Endothelial cell (in vitro differentiated cells): ENCODE measurements at regions not wholly inside any gene's neighbourhood (a gene's known extent, or its start where the extent isn't known, plus 50 kb on each side); places are given as distances from the start of the nearest gene placed in this dataset.

Experiments used
- DNase-seq: peaks from one replicate; pipeline ENCODE4 v3.0.0; 2021; ENCODE audit warnings: low spot score
- H3K27ac Mint-ChIP-seq: one replicate; pipeline ENCODE4 v1.8.0; 2021; ENCODE audit warnings: mixed read lengths, inconsistent platforms; ENCODE audit not compliant: unreplicated experiment
- H3K27me3 Mint-ChIP-seq: one replicate; pipeline ENCODE4 v1.8.0; 2021; ENCODE audit warnings: mild to moderate bottlenecking, moderate library complexity, mixed read lengths, inconsistent platforms; ENCODE audit not compliant: unreplicated experiment
- H3K36me3 Mint-ChIP-seq: one replicate; pipeline ENCODE4 v1.8.0; 2021; ENCODE audit warnings: mild to moderate bottlenecking, low read depth, mixed read lengths, inconsistent platforms; ENCODE audit not compliant: unreplicated experiment
- H3K4me1 Mint-ChIP-seq: one replicate; pipeline ENCODE4 v1.8.0; 2021; ENCODE audit warnings: mild to moderate bottlenecking, mixed read lengths, inconsistent platforms; ENCODE audit not compliant: unreplicated experiment
- H3K4me3 Mint-ChIP-seq: one replicate; pipeline ENCODE4 v1.8.0; 2021; ENCODE audit warnings: mild to moderate bottlenecking, mixed read lengths, inconsistent platforms; ENCODE audit not compliant: unreplicated experiment
- H3K9me3 Mint-ChIP-seq: one replicate; pipeline ENCODE4 v1.8.0; 2021; ENCODE audit warnings: mixed read lengths, inconsistent platforms; ENCODE audit not compliant: unreplicated experiment
- TF ChIP-seq, protein P1 (sequence below): fragments of 200-600 bp; sonication (generic); IDR thresholded peaks from one replicate; pipeline ENCODE4 v1.5.0; 2021; ENCODE audit warnings: antibody characterized with exemption; ENCODE audit not compliant: unreplicated experiment

DNA sequence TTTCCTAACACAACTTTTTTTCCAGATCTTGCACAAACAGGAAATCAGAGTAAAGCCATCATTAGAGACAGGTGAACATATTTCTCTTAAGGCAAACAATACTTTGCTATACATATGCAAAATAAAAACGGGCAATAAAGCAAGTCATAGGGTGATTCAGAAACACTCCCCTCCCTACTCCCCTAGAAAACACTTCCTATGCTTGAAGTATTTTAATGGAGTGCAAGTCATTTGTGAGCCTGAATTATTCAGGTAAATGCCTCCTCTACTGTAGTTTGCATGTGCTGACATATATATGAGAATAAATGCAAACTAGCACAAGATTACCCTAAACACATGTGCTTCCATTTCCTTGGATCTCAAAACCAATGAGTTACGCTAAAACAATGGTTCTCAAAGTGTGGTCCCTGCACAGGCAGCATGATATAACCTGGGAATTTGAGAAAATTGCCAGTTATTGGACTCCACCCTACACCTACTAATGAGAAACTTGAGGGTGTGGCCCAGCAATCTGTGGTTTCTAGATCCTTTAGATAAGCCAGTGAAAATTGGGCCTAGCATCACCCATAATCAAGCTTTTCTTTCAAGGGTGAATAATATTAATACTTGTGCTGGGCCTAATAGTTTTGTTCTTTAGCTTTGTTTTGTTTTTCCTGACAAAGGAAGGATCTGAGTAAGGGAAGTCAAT is 159.7 kb upstream of the BMP4 start:
- H3K27ac Mint-ChIP-seq, result no peak overlapping the region
- peaks cover 37% of the 10 kb centered on the region for H3K4me1 Mint-ChIP-seq
- no peaks in the 10 kb centered on the region for H3K9me3 Mint-ChIP-seq
- TF ChIP-seq, protein P1, sequence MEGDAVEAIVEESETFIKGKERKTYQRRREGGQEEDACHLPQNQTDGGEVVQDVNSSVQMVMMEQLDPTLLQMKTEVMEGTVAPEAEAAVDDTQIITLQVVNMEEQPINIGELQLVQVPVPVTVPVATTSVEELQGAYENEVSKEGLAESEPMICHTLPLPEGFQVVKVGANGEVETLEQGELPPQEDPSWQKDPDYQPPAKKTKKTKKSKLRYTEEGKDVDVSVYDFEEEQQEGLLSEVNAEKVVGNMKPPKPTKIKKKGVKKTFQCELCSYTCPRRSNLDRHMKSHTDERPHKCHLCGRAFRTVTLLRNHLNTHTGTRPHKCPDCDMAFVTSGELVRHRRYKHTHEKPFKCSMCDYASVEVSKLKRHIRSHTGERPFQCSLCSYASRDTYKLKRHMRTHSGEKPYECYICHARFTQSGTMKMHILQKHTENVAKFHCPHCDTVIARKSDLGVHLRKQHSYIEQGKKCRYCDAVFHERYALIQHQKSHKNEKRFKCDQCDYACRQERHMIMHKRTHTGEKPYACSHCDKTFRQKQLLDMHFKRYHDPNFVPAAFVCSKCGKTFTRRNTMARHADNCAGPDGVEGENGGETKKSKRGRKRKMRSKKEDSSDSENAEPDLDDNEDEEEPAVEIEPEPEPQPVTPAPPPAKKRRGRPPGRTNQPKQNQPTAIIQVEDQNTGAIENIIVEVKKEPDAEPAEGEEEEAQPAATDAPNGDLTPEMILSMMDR, result no peak
- DNase-seq, result no peak
- H3K27me3 Mint-ChIP-seq, result peaks cover 1% of the 10 kb centered on the region
- H3K36me3 Mint-ChIP-seq, result no peaks in the 10 kb centered on the region
- no peak overlapping the region for H3K4me3 Mint-ChIP-seq

GRCh38 chr14:54116972-54117371 is 160.3 kb upstream of the BMP4 start:
- TF ChIP-seq, protein P1, result no peak
- no peaks in the 10 kb centered on the region for H3K36me3 Mint-ChIP-seq
- no peaks in the 10 kb centered on the region for H3K9me3 Mint-ChIP-seq
- H3K27me3 Mint-ChIP-seq, result peaks cover 1% of the 10 kb centered on the region
- DNase-seq, result no peak
- H3K4me3 Mint-ChIP-seq, result no peak overlapping the region
- H3K4me1 Mint-ChIP-seq, result peaks cover 37% of the 10 kb centered on the region
- no peak overlapping the region for H3K27ac Mint-ChIP-seq

DNA sequence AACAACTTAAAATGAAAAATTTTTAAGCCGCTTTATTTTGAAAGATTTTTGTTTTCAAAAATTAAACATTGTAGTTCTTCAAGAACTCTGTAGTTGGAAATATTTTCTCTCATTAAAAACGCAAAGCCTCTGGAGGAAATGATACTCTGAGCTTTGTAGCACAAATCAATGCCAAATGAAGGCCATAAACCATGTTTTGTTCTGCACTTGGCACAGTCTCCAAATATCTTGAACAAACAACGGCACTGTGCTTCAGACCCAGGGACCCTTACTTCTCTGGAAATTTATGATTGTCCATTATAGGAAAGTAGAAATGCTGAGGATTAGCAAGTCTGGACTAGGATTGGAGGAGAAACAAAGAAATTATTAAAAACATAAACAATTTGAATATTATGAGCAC is 160.8 kb upstream of the BMP4 start:
- DNase-seq, result no peak
- H3K9me3 Mint-ChIP-seq, result no peaks in the 10 kb centered on the region
- H3K4me1 Mint-ChIP-seq, result peaks cover 37% of the 10 kb centered on the region
- H3K36me3 Mint-ChIP-seq, result no peaks in the 10 kb centered on the region
- peaks cover 1% of the 10 kb centered on the region for H3K27me3 Mint-ChIP-seq
- H3K27ac Mint-ChIP-seq, result no peak overlapping the region
- TF ChIP-seq, protein P1, result no peak
- no peak overlapping the region for H3K4me3 Mint-ChIP-seq

GRCh38 chr14:54117924-54118323 is 161.3 kb upstream of the BMP4 start:
- Mint-ChIP-seq H3K27me3 (peaks cover 1% of the 10 kb centered on the region), H3K4me1 (peaks cover 36% of the 10 kb centered on the region)

GRCh38 chr14:54120260-54120659 is 163.6 kb upstream of the BMP4 start:
- Mint-ChIP-seq H3K9me3 (no peaks in the 10 kb centered on the region), H3K27ac (no peak overlapping the region), H3K36me3 (no peaks in the 10 kb centered on the region), H3K4me1 (peaks cover 19% of the 10 kb centered on the region), H3K27me3 (peaks cover 1% of the 10 kb centered on the region), H3K4me3 (no peak overlapping the region)
- DNase-seq, result no peak
- TF ChIP-seq, protein P1, result no peak

More at GRCh38 chr14:54117924-54118323, 161.3 kb upstream of the BMP4 start:
- Mint-ChIP-seq H3K9me3 (no peaks in the 10 kb centered on the region), H3K27ac (no peak overlapping the region), H3K4me3 (no peak overlapping the region), H3K36me3 (no peaks in the 10 kb centered on the region)
- DNase-seq, result no peak
- TF ChIP-seq, protein P1, result no peak
